C4-2B (cell line): ENCODE measurements at regions not wholly inside any gene's neighbourhood (a gene's known extent, or its start where the extent isn't known, plus 50 kb on each side); places are given as distances from the start of the nearest gene placed in this dataset.

Source experiments
- H3K27ac ChIP-seq: fragments of 450-650 bp; 2 replicates; pipeline ENCODE4 v1.5.1; 2017
- CTCF ChIP-seq: fragments of 450-650 bp; conservative IDR thresholded peaks from 2 replicates; pipeline ENCODE4 v1.5.1; 2017; ENCODE audit warnings: mild to moderate bottlenecking
- ZFX ChIP-seq: fragments of 450-650 bp; IDR thresholded peaks from 2 replicates; pipeline ENCODE4 v1.6.1; 2017

GRCh38 chrX:74160816-74161215, 143.2 kb upstream of the ZCCHC13 start:
- TF ChIP-seq ZFX (no peak), CTCF (no peak)
- H3K27ac ChIP-seq = no peak overlapping the region

DNA sequence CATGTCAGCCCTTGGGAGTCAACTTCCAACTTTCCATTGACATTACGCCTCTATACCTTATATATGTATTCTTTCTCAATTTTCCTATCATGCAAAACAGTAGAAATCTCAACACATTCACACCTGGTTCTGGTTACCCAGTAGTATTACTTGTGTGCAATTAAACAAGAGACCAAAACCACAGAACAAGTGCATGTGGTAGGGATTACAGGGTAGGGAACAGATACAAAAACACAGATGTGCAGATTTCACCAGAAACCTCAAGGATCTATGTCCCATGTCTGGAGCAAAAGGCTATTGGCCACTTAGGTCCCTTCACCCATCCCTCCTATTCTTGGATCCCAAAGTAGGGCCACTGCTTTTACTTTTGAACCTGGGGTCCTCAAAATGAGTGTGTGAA, 143.6 kb upstream of the ZCCHC13 start:
- no peak overlapping the region for H3K27ac ChIP-seq
- TF ChIP-seq CTCF = no peak
- no peak for TF ChIP-seq ZFX

DNA sequence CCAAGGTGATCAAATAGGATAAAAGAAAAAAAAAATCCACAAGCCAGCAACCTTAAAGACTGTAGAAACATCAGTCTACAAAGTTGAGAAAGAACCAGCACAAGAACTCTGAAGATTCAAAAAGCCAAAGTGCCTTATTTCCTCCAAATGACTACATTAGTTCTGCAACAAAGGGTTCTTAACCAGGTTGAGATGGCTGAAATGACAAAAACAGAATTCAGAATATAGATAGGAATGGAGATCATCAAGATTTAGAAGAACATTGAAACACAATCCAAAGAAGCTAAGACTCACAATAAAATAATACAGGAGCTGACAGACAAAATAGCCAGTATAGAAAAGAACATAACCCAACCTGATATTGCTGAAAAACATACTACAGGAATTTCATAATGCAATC, 156.5 kb upstream of the ZCCHC13 start:
- no peak for TF ChIP-seq CTCF
- TF ChIP-seq ZFX = no peak
- no peak overlapping the region for H3K27ac ChIP-seq

DNA sequence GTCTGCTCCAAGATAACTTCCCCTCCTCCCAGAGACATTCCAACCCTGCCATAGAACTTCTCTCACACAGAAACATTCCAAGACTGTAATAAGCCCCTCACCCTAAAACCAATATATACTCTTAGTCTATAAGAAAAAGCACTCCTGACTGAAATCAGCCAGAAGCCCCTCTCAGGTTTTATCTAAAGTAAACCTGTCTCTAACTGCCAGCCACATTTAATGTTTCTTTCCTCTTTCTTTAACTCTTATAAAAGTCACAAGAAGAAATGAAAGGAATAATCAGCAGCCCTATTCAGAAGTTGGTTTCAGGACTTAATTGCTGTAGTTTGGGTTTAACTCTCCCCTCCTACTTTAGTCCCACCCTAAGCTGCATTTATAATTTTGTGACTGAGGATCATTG, 165.0 kb upstream of the ZCCHC13 start:
- TF ChIP-seq CTCF = no peak
- TF ChIP-seq ZFX = no peak
- no peak overlapping the region for H3K27ac ChIP-seq

GRCh38 chrX:74133156-74133796, 170.7 kb upstream of the ZCCHC13 start:
- H3K27ac ChIP-seq = no peak overlapping the region
- TF ChIP-seq CTCF = peak; percentile 64
- no peak for TF ChIP-seq ZFX

GRCh38 chrX:74132280-74132679, 171.7 kb upstream of the ZCCHC13 start:
- TF ChIP-seq ZFX = no peak
- no peak for TF ChIP-seq CTCF

GRCh38 chrX:74119016-74119910, 184.7 kb upstream of the ZCCHC13 start:
- no peak overlapping the region for H3K27ac ChIP-seq

More at GRCh38 chrX:74132280-74132679, 171.7 kb upstream of the ZCCHC13 start:
- no peak overlapping the region for H3K27ac ChIP-seq

More at GRCh38 chrX:74119016-74119910, 184.7 kb upstream of the ZCCHC13 start:
- no peak for TF ChIP-seq CTCF
- no peak for TF ChIP-seq ZFX
